Tibial nerve (tissue), 3 donors: ENCODE measurements at regions not wholly inside any gene's neighbourhood (a gene's known extent, or its start where the extent isn't known, plus 50 kb on each side); places are given as distances from the start of the nearest gene placed in this dataset.

Experiments
- CTCF ChIP-seq, 5 experiments: fragments of 200-600 bp in 3 of 5; fragments of 450-650 bp in 2 of 5; sonication (generic) in 3 of 5; IDR thresholded peaks; one replicate each; pipeline ENCODE4 v1.5.1; 2016 to 2019; ENCODE audit warnings: antibody characterized with exemption in 5 of 5, mild to moderate bottlenecking in 3 of 5, moderate library complexity in 2 of 5
- POLR2A ChIP-seq, 2 donors: fragments of 450-650 bp; IDR thresholded peaks; one replicate each; pipeline ENCODE4 v1.6.1; 2017; ENCODE audit warnings: antibody characterized with exemption in 2 of 2, mild to moderate bottlenecking in 2 of 2, moderate library complexity in 2 of 2

DNA sequence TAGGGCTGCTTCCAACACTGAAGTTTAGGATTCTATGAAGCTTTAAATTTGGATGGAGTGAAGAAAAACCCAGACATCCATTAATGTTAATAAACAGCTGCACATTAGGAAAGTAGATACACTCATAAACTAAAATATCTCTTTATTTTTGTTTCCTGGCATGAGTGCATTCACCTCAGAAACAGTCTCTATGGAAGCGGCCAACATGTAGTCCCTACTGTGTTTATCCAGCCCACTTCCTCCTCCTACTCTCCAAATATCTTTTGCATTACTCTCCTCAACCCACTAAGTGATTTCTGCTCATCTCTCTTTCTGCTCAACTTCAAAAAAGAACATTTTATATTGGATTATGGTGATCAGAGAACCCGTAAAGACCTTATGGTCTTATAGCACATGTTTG is 180.3 kb upstream of the MXRA5 start:
- TF ChIP-seq CTCF (IDR thresholded peaks at IDR 0.05) (no peak), POLR2A (IDR thresholded peaks at IDR 0.05) (no peak)
